Endodermal cell (in vitro differentiated cells): ENCODE measurements at regions not wholly inside any gene's neighbourhood (a gene's known extent, or its start where the extent isn't known, plus 50 kb on each side); places are given as distances from the start of the nearest gene placed in this dataset.

ENCODE experiments used
- DNase-seq: peaks from one replicate; pipeline ENCODE4 v3.0.0-alpha.2; 2017
- H3K27ac ChIP-seq: 2 replicates; pipeline ENCODE4 v1.5.1; 2013; ENCODE audit warnings: mild to moderate bottlenecking, low read depth, low read length, moderate library complexity
- H3K27me3 ChIP-seq: 2 replicates; pipeline ENCODE4 v1.6.1; 2013; ENCODE audit warnings: mild to moderate bottlenecking, low read length, moderate library complexity; ENCODE audit not compliant: insufficient read depth, control insufficient read depth, poor library complexity, severe bottlenecking
- H3K36me3 ChIP-seq: 2 replicates; pipeline ENCODE4 v1.7.0; 2013; ENCODE audit warnings: mild to moderate bottlenecking, low read length, moderate library complexity; ENCODE audit not compliant: control insufficient read depth, insufficient read depth
- H3K4me1 ChIP-seq: one replicate; pipeline ENCODE4 v1.7.0; 2013; ENCODE audit warnings: low read length; ENCODE audit not compliant: control insufficient read depth, insufficient read depth
- H3K4me3 ChIP-seq: 2 replicates; pipeline ENCODE4 v1.5.1; 2013; ENCODE audit warnings: mild to moderate bottlenecking, low read length, moderate library complexity
- H3K9ac ChIP-seq: 2 replicates; pipeline ENCODE4 v1.6.1; 2013; ENCODE audit warnings: mild to moderate bottlenecking, low read length, moderate library complexity; ENCODE audit not compliant: poor library complexity, severe bottlenecking; ENCODE audit errors: extremely low read depth
- H3K9me3 ChIP-seq: 2 replicates; pipeline ENCODE4 v1.6.1; 2013; ENCODE audit warnings: mild to moderate bottlenecking, low read length, moderate library complexity; ENCODE audit not compliant: control insufficient read depth
- H3K27ac Mint-ChIP-seq: 2 replicates; pipeline ENCODE4 v1.8.0; 2020; ENCODE audit warnings: mixed read lengths
- H3K27me3 Mint-ChIP-seq: 2 replicates; pipeline ENCODE4 v1.8.0; 2021; ENCODE audit warnings: mild to moderate bottlenecking, mixed read lengths; ENCODE audit not compliant: insufficient read depth
- H3K36me3 Mint-ChIP-seq: 2 replicates; pipeline ENCODE4 v1.8.0; 2020; ENCODE audit warnings: low read depth, mixed read lengths
- H3K4me1 Mint-ChIP-seq: 2 replicates; pipeline ENCODE4 v1.8.0; 2020; ENCODE audit warnings: mixed read lengths
- H3K4me3 Mint-ChIP-seq: 2 replicates; pipeline ENCODE4 v1.8.0; 2020; ENCODE audit warnings: mild to moderate bottlenecking, moderate library complexity, mixed read lengths
- H3K9me3 Mint-ChIP-seq: 2 replicates; pipeline ENCODE4 v1.8.0; 2020; ENCODE audit warnings: mild to moderate bottlenecking, mixed read lengths
- CTCF ChIP-seq: fragments of 200-600 bp; sonication (generic); conservative IDR thresholded peaks from 2 replicates; pipeline ENCODE4 v1.5.0; 2021; ENCODE audit warnings: antibody characterized with exemption, mild to moderate bottlenecking
- WGBS, 2 experiments: methylation state at CpG; one replicate each; pipeline versions ENCODE4 v1.1.5 to v1.1.7; 2013; ENCODE audit warnings: missing lambda C conversion rate in 2 of 2, mixed read lengths in 1 of 2; ENCODE audit not compliant: insufficient coverage in 1 of 2, insufficient read length in 1 of 2; 5-methylcytosine and 5-hydroxymethylcytosine counted together

- H3K9ac ChIP-seq, result no peak overlapping the region
- Mint-ChIP-seq H3K36me3 (no peaks in the 10 kb centered on the region), H3K4me1 (peaks cover 2% of the 10 kb centered on the region), H3K27ac (no peak overlapping the region), H3K9me3 (peaks cover 10% of the 10 kb centered on the region), H3K27me3 (no peaks in the 10 kb centered on the region), H3K4me3 (no peak overlapping the region)
- H3K27ac ChIP-seq, result no peak overlapping the region
- no peaks in the 10 kb centered on the region for H3K36me3 ChIP-seq
- DNase-seq, result no peak
- no peaks in the 10 kb centered on the region for H3K27me3 ChIP-seq
- no peaks in the 10 kb centered on the region for H3K4me1 ChIP-seq
- H3K4me3 ChIP-seq, result no peak overlapping the region
- H3K9me3 ChIP-seq, result peaks cover 10% of the 10 kb centered on the region
- TF ChIP-seq CTCF, result no peak
These were observed 1215.5 kb upstream of the PCDH20 start for GRCh38 chr13:62631124-62631523.

GRCh38 chr13:62629618-62630017 is 1214.0 kb upstream of the PCDH20 start:
- Histone ChIP-seq H3K27me3 (no peaks in the 10 kb centered on the region), H3K9me3 (peaks cover 10% of the 10 kb centered on the region), H3K27ac (no peak overlapping the region), H3K9ac (no peak overlapping the region), H3K4me1 (no peaks in the 10 kb centered on the region), H3K36me3 (no peaks in the 10 kb centered on the region), H3K4me3 (no peak overlapping the region)
- TF ChIP-seq CTCF, result no peak
- Mint-ChIP-seq H3K4me3 (no peak overlapping the region), H3K27me3 (no peaks in the 10 kb centered on the region), H3K4me1 (no peaks in the 10 kb centered on the region), H3K9me3 (peaks cover 19% of the 10 kb centered on the region), H3K36me3 (peaks cover 2% of the 10 kb centered on the region), H3K27ac (no peak overlapping the region)
- no peak for DNase-seq
- WGBS, 2 experiments, result 94 to 100% methylated on average over 3 of the region's 3 CpGs

GRCh38 chr13:62627226-62627625 is 1211.6 kb upstream of the PCDH20 start:
- Histone ChIP-seq H3K9ac (no peak overlapping the region), H3K27me3 (no peaks in the 10 kb centered on the region), H3K4me1 (no peaks in the 10 kb centered on the region), H3K9me3 (no peaks in the 10 kb centered on the region), H3K36me3 (no peaks in the 10 kb centered on the region), H3K27ac (no peak overlapping the region), H3K4me3 (no peak overlapping the region)
- WGBS, 2 experiments, result 86 to 97% methylated on average over 11 to 15 of the region's 15 CpGs
- no peak overlapping the region for H3K27ac Mint-ChIP-seq
- no peaks in the 10 kb centered on the region for H3K27me3 Mint-ChIP-seq
- peaks cover 11% of the 10 kb centered on the region for H3K9me3 Mint-ChIP-seq
- peaks cover 4% of the 10 kb centered on the region for H3K4me1 Mint-ChIP-seq
- no peak overlapping the region for H3K4me3 Mint-ChIP-seq
- peaks cover 2% of the 10 kb centered on the region for H3K36me3 Mint-ChIP-seq
- DNase-seq, result no peak
- TF ChIP-seq CTCF, result no peak
